Neural crest cell (in vitro differentiated cells): ENCODE measurements at regions not wholly inside any gene's neighbourhood (a gene's known extent, or its start where the extent isn't known, plus 50 kb on each side); places are given as distances from the start of the nearest gene placed in this dataset.
"Not testable (repeated sequence)": the region's sequence is repeated elsewhere in the genome, so short reads cannot be mapped to it uniquely, and the experiment has no call there.

Experiments used
- DNase-seq: peaks from one replicate; pipeline ENCODE4 v3.0.0; 2021; ENCODE audit warnings: low read depth, mixed read lengths, low spot score
- H3K27ac Mint-ChIP-seq: one replicate; pipeline ENCODE4 v1.8.0; 2021; ENCODE audit warnings: mild to moderate bottlenecking, mixed read lengths; ENCODE audit not compliant: unreplicated experiment
- H3K27me3 Mint-ChIP-seq: 2 replicates; pipeline ENCODE4 v1.8.0; 2021; ENCODE audit warnings: low read depth, mild to moderate bottlenecking, mixed read lengths
- H3K36me3 Mint-ChIP-seq: 2 replicates; pipeline ENCODE4 v1.8.0; 2021; ENCODE audit warnings: low read depth, mild to moderate bottlenecking, mixed read lengths
- H3K4me1 Mint-ChIP-seq: 2 replicates; pipeline ENCODE4 v1.8.0; 2021; ENCODE audit warnings: mixed read lengths
- H3K4me3 Mint-ChIP-seq: one replicate; pipeline ENCODE4 v1.8.0; 2021; ENCODE audit warnings: mild to moderate bottlenecking, mixed read lengths
- H3K9me3 Mint-ChIP-seq: 2 replicates; pipeline ENCODE4 v1.8.0; 2021; ENCODE audit warnings: mixed read lengths
- CTCF ChIP-seq: fragments of 200-600 bp; sonication (generic); conservative IDR thresholded peaks from 2 replicates; pipeline ENCODE4 v1.5.0; 2021; ENCODE audit warnings: antibody characterized with exemption, mild to moderate bottlenecking

GRCh38 chr13:44867825-44868224 is 121.4 kb downstream of the NUFIP1 start:
- no peak overlapping the region for H3K4me3 Mint-ChIP-seq

GRCh38 chr13:44866411-44866911 is 122.8 kb downstream of the NUFIP1 start:
- Mint-ChIP-seq H3K36me3 (no peaks in the 10 kb centered on the region), H3K4me3 (no peak overlapping the region), H3K27me3 (no peaks in the 10 kb centered on the region), H3K9me3 (peaks cover 8% of the 10 kb centered on the region), H3K27ac (no peak overlapping the region), H3K4me1 (no peaks in the 10 kb centered on the region)
- TF ChIP-seq CTCF, result no peak
- no peak for DNase-seq

More at GRCh38 chr13:44867825-44868224, 121.4 kb downstream of the NUFIP1 start:
- Mint-ChIP-seq H3K9me3 (peaks cover 8% of the 10 kb centered on the region), H3K27ac (no peak overlapping the region), H3K4me1 (no peaks in the 10 kb centered on the region), H3K27me3 (no peaks in the 10 kb centered on the region), H3K36me3 (no peaks in the 10 kb centered on the region)
- DNase-seq, result no peak
- no peak for TF ChIP-seq CTCF

GRCh38 chr13:44865722-44866410 is 123.4 kb downstream of the NUFIP1 start:
- Mint-ChIP-seq H3K9me3 (peaks cover 8% of the 10 kb centered on the region), H3K36me3 (no peaks in the 10 kb centered on the region), H3K27ac (no peak overlapping the region), H3K4me1 (no peaks in the 10 kb centered on the region), H3K27me3 (no peaks in the 10 kb centered on the region), H3K4me3 (no peak overlapping the region)
- DNase-seq, result no peak
- no peak for TF ChIP-seq CTCF

- not testable (repeated sequence) for H3K4me3 Mint-ChIP-seq, H3K36me3 Mint-ChIP-seq, DNase-seq, H3K27me3 Mint-ChIP-seq, H3K27ac Mint-ChIP-seq, H3K4me1 Mint-ChIP-seq
- peaks cover 13% of the 10 kb centered on the region for H3K9me3 Mint-ChIP-seq
These were observed 125.6 kb downstream of the NUFIP1 start for GRCh38 chr13:44863641-44864040.

GRCh38 chr13:44860454-44860853 is 128.8 kb downstream of the NUFIP1 start:
- peaks cover 15% of the 10 kb centered on the region for H3K27me3 Mint-ChIP-seq
- H3K27ac Mint-ChIP-seq, result no peak overlapping the region
- no peak for DNase-seq
- peaks cover 5% of the 10 kb centered on the region for H3K4me1 Mint-ChIP-seq
- no peak for TF ChIP-seq CTCF
- H3K36me3 Mint-ChIP-seq, result no peaks in the 10 kb centered on the region
- H3K9me3 Mint-ChIP-seq, result peaks cover 7% of the 10 kb centered on the region
- H3K4me3 Mint-ChIP-seq, result no peak overlapping the region

GRCh38 chr13:44857736-44858135 is 131.5 kb downstream of the NUFIP1 start:
- Mint-ChIP-seq H3K36me3 (no peaks in the 10 kb centered on the region), H3K9me3 (peaks cover 7% of the 10 kb centered on the region), H3K27me3 (peaks cover 15% of the 10 kb centered on the region), H3K27ac (no peak overlapping the region), H3K4me1 (peaks cover 9% of the 10 kb centered on the region), H3K4me3 (no peak overlapping the region)
- DNase-seq, result no peak
- TF ChIP-seq CTCF, result no peak
